GM23248 (cell line): ENCODE measurements at regions not wholly inside any gene's neighbourhood (a gene's known extent, or its start where the extent isn't known, plus 50 kb on each side); places are given as distances from the start of the nearest gene placed in this dataset.
"Not testable (repeated sequence)": the region's sequence is repeated elsewhere in the genome, so short reads cannot be mapped to it uniquely, and the experiment has no call there.

Experiments used
- DNase-seq: peaks from one replicate; pipeline ENCODE4 v3.0.0-alpha.2; 2015
- H2AFZ ChIP-seq: fragments of 200-600 bp; sonication (generic); 2 replicates; pipeline ENCODE4 v1.6.1; 2016; ENCODE audit warnings: antibody characterized with exemption
- H3F3A ChIP-seq: fragments of 200-600 bp; sonication (generic); 2 replicates; pipeline ENCODE4 v1.6.1; 2016; ENCODE audit warnings: mild to moderate bottlenecking, antibody characterized with exemption, mixed run types; ENCODE audit not compliant: insufficient read depth
- H3K27ac ChIP-seq: fragments of 200-600 bp; sonication (generic); 2 replicates; pipeline ENCODE4 v1.5.1; 2016; ENCODE audit warnings: mild to moderate bottlenecking
- H3K27me3 ChIP-seq: fragments of 200-600 bp; sonication (generic); replicated peaks from 2 replicates; pipeline ENCODE4 v1.6.1; 2016; ENCODE audit warnings: mild to moderate bottlenecking; ENCODE audit not compliant: insufficient read depth
- H3K36me3 ChIP-seq: fragments of 200-600 bp; sonication (generic); 2 replicates; pipeline ENCODE4 v1.6.1; 2016; ENCODE audit warnings: low read depth, mild to moderate bottlenecking
- H3K4me1 ChIP-seq: fragments of 200-600 bp; sonication (generic); 2 replicates; pipeline ENCODE4 v1.6.1; 2016; ENCODE audit warnings: mild to moderate bottlenecking; ENCODE audit not compliant: insufficient read depth
- H3K4me2 ChIP-seq: fragments of 200-600 bp; sonication (generic); one replicate; pipeline ENCODE4 v1.6.1; 2016; ENCODE audit warnings: mild to moderate bottlenecking; ENCODE audit not compliant: unreplicated experiment
- H3K4me3 ChIP-seq: fragments of 200-600 bp; sonication (generic); 2 replicates; pipeline ENCODE4 v1.5.1; 2016; ENCODE audit warnings: mild to moderate bottlenecking
- H3K79me2 ChIP-seq: fragments of 200-600 bp; sonication (generic); 2 replicates; pipeline ENCODE4 v1.6.1; 2016; ENCODE audit warnings: mild to moderate bottlenecking; ENCODE audit not compliant: insufficient read depth
- H3K9ac ChIP-seq: fragments of 200-600 bp; sonication (generic); 2 replicates; pipeline ENCODE4 v1.6.1; 2016; ENCODE audit warnings: mild to moderate bottlenecking
- H3K9me2 ChIP-seq: fragments of 200-600 bp; sonication (generic); 2 replicates; pipeline ENCODE4 v1.6.1; 2016; ENCODE audit warnings: mixed run types, mild to moderate bottlenecking, moderate library complexity; ENCODE audit not compliant: insufficient read depth
- H3K9me3 ChIP-seq: fragments of 200-600 bp; sonication (generic); one replicate; pipeline ENCODE4 v1.6.1; 2017; ENCODE audit warnings: low read depth
- H4K20me1 ChIP-seq: fragments of 200-600 bp; sonication (generic); 2 replicates; pipeline ENCODE4 v1.6.0; 2016; ENCODE audit not compliant: insufficient read depth
- EZH2 ChIP-seq: fragments of 200-600 bp; sonication (generic); IDR thresholded peaks from 2 replicates; pipeline ENCODE4 v1.6.1; 2018; ENCODE audit warnings: antibody characterized with exemption, mild to moderate bottlenecking; ENCODE audit not compliant: insufficient read depth, poor library complexity, severe bottlenecking
- EZH2phosphoT487 ChIP-seq: fragments of 200-600 bp; sonication (generic); IDR thresholded peaks from 2 replicates; pipeline ENCODE4 v1.6.1; 2018; ENCODE audit warnings: antibody characterized with exemption, moderate library complexity, mild to moderate bottlenecking, low read depth; ENCODE audit not compliant: insufficient read depth
- WGBS, 2 experiments: methylation state at CpG; one replicate each; pipeline ENCODE4 v1.1.6; 2015 to 2017; ENCODE audit warnings: low lambda C conversion rate in 2 of 2, low coverage in 1 of 2; ENCODE audit errors: missing lambda C conversion rate in 2 of 2; 5-methylcytosine and 5-hydroxymethylcytosine counted together
- in situ Hi-C: fragments of 300-500 bp; cut with MboI; formaldehyde crosslinking; loops from 2 replicates; pipeline ENCODE4 v1.15.0; 2020

DNA sequence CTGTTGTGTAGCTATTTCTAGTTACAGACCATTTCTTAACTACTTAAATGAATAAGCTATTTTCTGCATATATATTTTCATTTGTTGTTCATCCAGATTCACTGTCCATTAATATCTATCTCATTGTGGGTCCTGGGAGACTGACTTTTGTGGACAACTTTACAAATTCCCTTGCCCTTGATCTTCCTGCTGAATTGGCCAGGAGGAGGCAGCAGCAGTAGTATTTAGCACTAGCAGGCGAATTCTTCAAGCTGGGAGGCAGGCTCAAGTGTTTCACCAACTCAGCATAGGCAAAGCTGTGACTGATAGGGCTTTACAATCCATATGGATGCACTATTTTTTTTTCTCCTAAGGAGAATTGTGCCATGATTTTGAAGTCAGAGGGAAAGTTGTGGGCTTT lies 461.0 kb upstream of the NRG3 start:
- Histone ChIP-seq H3K79me2 (no peaks in the 10 kb centered on the region), H3K36me3 (no peaks in the 10 kb centered on the region), H3F3A (no peaks in the 10 kb centered on the region), H3K9me3 (no peaks in the 10 kb centered on the region), H3K27ac (no peak overlapping the region), H3K4me1 (no peaks in the 10 kb centered on the region), H3K4me3 (no peak overlapping the region), H3K27me3 (no peaks in the 10 kb centered on the region), H2AFZ (no peak overlapping the region), H3K9me2 (no peaks in the 10 kb centered on the region), H3K9ac (no peak overlapping the region), H4K20me1 (no peaks in the 10 kb centered on the region), H3K4me2 (no peak overlapping the region)
- TF ChIP-seq EZH2phosphoT487 (no peak), EZH2 (no peak)
- 0 to 3% methylated on average over 1 of the region's 1 CpG for WGBS, 2 experiments
- in situ Hi-C loops: no loop called here
- no peak for DNase-seq

DNA sequence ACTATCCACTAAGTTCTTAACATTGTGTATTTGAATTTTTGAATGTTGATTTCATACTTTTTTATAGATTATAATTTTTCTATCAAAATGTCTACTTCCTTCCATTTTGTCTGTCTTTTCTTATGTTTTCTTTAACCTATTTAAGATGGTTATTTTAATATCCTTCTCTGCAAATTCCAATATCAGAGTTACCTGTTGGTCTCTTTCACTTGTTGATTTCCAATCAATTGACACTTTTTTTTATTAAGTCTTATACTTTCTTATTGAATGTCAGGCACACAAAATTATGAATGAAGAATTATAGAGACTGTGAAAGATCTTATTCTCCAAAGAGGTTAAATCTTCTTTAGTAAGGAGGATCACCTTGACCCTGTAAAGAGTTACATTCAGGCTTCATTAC lies 448.3 kb upstream of the NRG3 start:
- in situ Hi-C loops: no loop called here

GRCh38 chr10:81428456-81429134 lies 446.4 kb upstream of the NRG3 start:
- H3K4me3 ChIP-seq: no peak overlapping the region
- no peak overlapping the region for H2AFZ ChIP-seq
- no peak for DNase-seq
- H3F3A ChIP-seq: no peaks in the 10 kb centered on the region
- no peak for TF ChIP-seq EZH2phosphoT487
- no peak for TF ChIP-seq EZH2
- no peaks in the 10 kb centered on the region for H4K20me1 ChIP-seq
- H3K27ac ChIP-seq: no peak overlapping the region
- no peak overlapping the region for H3K4me2 ChIP-seq
- no peaks in the 10 kb centered on the region for H3K36me3 ChIP-seq
- 1 to 2% methylated on average over 2 of the region's 2 CpGs for WGBS, 2 experiments
- H3K4me1 ChIP-seq: no peaks in the 10 kb centered on the region
- no peaks in the 10 kb centered on the region for H3K27me3 ChIP-seq
- H3K9me3 ChIP-seq: no peaks in the 10 kb centered on the region
- H3K79me2 ChIP-seq: no peaks in the 10 kb centered on the region
- in situ Hi-C loops: no loop called here
- H3K9ac ChIP-seq: no peak overlapping the region
- no peaks in the 10 kb centered on the region for H3K9me2 ChIP-seq

More for the DNA sequence above, 448.3 kb upstream of the NRG3 start:
- Histone ChIP-seq H3K27me3 (no peaks in the 10 kb centered on the region), H3K9ac (no peak overlapping the region), H3K4me2 (no peak overlapping the region), H3K36me3 (no peaks in the 10 kb centered on the region), H3K4me1 (no peaks in the 10 kb centered on the region), H3K79me2 (no peaks in the 10 kb centered on the region), H3K27ac (no peak overlapping the region), H4K20me1 (no peaks in the 10 kb centered on the region), H3F3A (no peaks in the 10 kb centered on the region), H3K9me2 (no peaks in the 10 kb centered on the region), H3K9me3 (peaks cover 5% of the 10 kb centered on the region), H2AFZ (no peak overlapping the region), H3K4me3 (no peak overlapping the region)
- TF ChIP-seq EZH2 (no peak), EZH2phosphoT487 (no peak)
- no peak for DNase-seq

DNA sequence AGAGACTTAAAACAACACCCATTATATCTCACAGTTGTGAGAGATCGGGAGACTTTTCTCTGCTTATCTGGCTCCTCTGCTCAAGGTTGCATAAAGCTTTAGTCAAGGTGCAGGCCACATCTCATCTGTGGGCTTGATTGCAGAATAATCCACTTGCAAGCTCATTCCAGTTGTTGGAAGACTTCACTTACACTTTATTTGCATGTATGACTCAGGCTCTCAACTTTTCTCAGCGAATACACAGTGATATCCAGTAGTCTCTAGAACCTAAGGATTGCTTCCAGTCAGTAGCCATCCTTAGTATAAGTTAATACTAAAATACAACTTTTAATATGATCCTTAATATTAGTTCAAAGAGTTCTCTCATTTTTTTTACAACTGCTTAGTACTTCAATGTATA lies 435.5 kb upstream of the NRG3 start:
- no peak overlapping the region for H2AFZ ChIP-seq
- no peaks in the 10 kb centered on the region for H3K9me3 ChIP-seq
- no peak overlapping the region for H3K4me2 ChIP-seq
- H3K27me3 ChIP-seq: no peaks in the 10 kb centered on the region
- WGBS, 2 experiments: 20 to 22% methylated on average over 2 of the region's 2 CpGs
- H3K27ac ChIP-seq: no peak overlapping the region
- no peaks in the 10 kb centered on the region for H4K20me1 ChIP-seq
- no peaks in the 10 kb centered on the region for H3F3A ChIP-seq
- no peak for DNase-seq
- in situ Hi-C loops: no loop called here
- no peak overlapping the region for H3K4me3 ChIP-seq
- H3K79me2 ChIP-seq: no peaks in the 10 kb centered on the region
- H3K9me2 ChIP-seq: no peaks in the 10 kb centered on the region
- H3K4me1 ChIP-seq: no peaks in the 10 kb centered on the region
- H3K36me3 ChIP-seq: no peaks in the 10 kb centered on the region
- TF ChIP-seq EZH2 (no peak), EZH2phosphoT487 (no peak)
- no peak overlapping the region for H3K9ac ChIP-seq

GRCh38 chr10:81441624-81442023 lies 433.4 kb upstream of the NRG3 start:
- H3K4me3 ChIP-seq, H3K27ac ChIP-seq, H3K27me3 ChIP-seq, in situ Hi-C loops, H4K20me1 ChIP-seq, H2AFZ ChIP-seq, H3K9ac ChIP-seq, DNase-seq, H3F3A ChIP-seq, H3K4me1 ChIP-seq, H3K4me2 ChIP-seq, H3K9me3 ChIP-seq, H3K9me2 ChIP-seq, H3K36me3 ChIP-seq, H3K79me2 ChIP-seq: not testable (repeated sequence)
- 73 to 78% methylated on average over 18 to 21 of the region's 21 CpGs for WGBS, 2 experiments
